Parathyroid adenoma (tissue), 2 donors: ENCODE measurements at regions not wholly inside any gene's neighbourhood (a gene's known extent, or its start where the extent isn't known, plus 50 kb on each side); places are given as distances from the start of the nearest gene placed in this dataset.

Experiments
- H2AFZ ChIP-seq: fragments of 300-600 bp; sonication (generic); one replicate; pipeline ENCODE4 v1.7.0; 2017; ENCODE audit warnings: antibody characterized with exemption, mild to moderate bottlenecking
- H3K27ac ChIP-seq: fragments of 300-600 bp; sonication (generic); one replicate; pipeline ENCODE4 v1.7.0; 2017
- H3K27me3 ChIP-seq: fragments of 300-600 bp; sonication (generic); one replicate; pipeline ENCODE4 v1.7.0; 2017; ENCODE audit warnings: low read length; ENCODE audit not compliant: control insufficient read depth, insufficient read depth
- H3K36me3 ChIP-seq: fragments of 300-600 bp; sonication (generic); one replicate; pipeline ENCODE4 v1.7.0; 2017; ENCODE audit warnings: low read length; ENCODE audit not compliant: control insufficient read depth, insufficient read depth
- H3K4me1 ChIP-seq: fragments of 300-600 bp; sonication (generic); one replicate; pipeline ENCODE4 v1.7.0; 2017; ENCODE audit warnings: control low read depth
- H3K4me2 ChIP-seq: fragments of 300-600 bp; sonication (generic); one replicate; pipeline ENCODE4 v1.7.0; 2017; ENCODE audit warnings: low read length
- H3K4me3 ChIP-seq: fragments of 300-600 bp; sonication (generic); one replicate; pipeline ENCODE4 v1.7.0; 2017; ENCODE audit warnings: low read depth, low read length
- H3K79me2 ChIP-seq: fragments of 300-600 bp; sonication (generic); one replicate; pipeline ENCODE4 v1.7.0; 2017; ENCODE audit warnings: control low read depth
- H3K9ac ChIP-seq: fragments of 300-600 bp; sonication (generic); one replicate; pipeline ENCODE4 v1.7.0; 2017; ENCODE audit warnings: mild to moderate bottlenecking
- H3K9me3 ChIP-seq: fragments of 300-600 bp; sonication (generic); one replicate; pipeline ENCODE4 v1.7.0; 2017; ENCODE audit warnings: low read length; ENCODE audit not compliant: control insufficient read depth
- CTCF ChIP-seq: fragments of 300-600 bp; sonication (generic); IDR thresholded peaks from one replicate; pipeline ENCODE4 v1.7.0; 2017; ENCODE audit warnings: antibody characterized with exemption, mild to moderate bottlenecking
- donor health status: primary hyperparathyroidism.

GRCh38 chr13:104281910-104282309 is 1215.7 kb upstream of the SLC10A2 start:
- Histone ChIP-seq H3K9ac (no peak overlapping the region), H3K27me3 (no peaks in the 10 kb centered on the region), H3K9me3 (no peaks in the 10 kb centered on the region), H2AFZ (no peak overlapping the region), H3K36me3 (no peaks in the 10 kb centered on the region), H3K27ac (no peak overlapping the region), H3K4me2 (no peak overlapping the region), H3K4me1 (no peaks in the 10 kb centered on the region), H3K79me2 (no peaks in the 10 kb centered on the region), H3K4me3 (no peak overlapping the region)
- TF ChIP-seq CTCF: no peak

GRCh38 chr13:104270731-104271130 is 1204.5 kb upstream of the SLC10A2 start:
- no peak overlapping the region for H3K27ac ChIP-seq
- H3K4me2 ChIP-seq: no peak overlapping the region
- H3K9ac ChIP-seq: no peak overlapping the region
- H3K4me1 ChIP-seq: no peaks in the 10 kb centered on the region
- no peaks in the 10 kb centered on the region for H3K79me2 ChIP-seq
- no peaks in the 10 kb centered on the region for H3K9me3 ChIP-seq
- no peaks in the 10 kb centered on the region for H3K36me3 ChIP-seq
- no peak overlapping the region for H2AFZ ChIP-seq
- TF ChIP-seq CTCF: no peak
- H3K27me3 ChIP-seq: no peaks in the 10 kb centered on the region
- H3K4me3 ChIP-seq: no peak overlapping the region

- Histone ChIP-seq H3K4me1 (no peaks in the 10 kb centered on the region), H3K27ac (no peak overlapping the region), H3K36me3 (peaks cover 3% of the 10 kb centered on the region), H3K9ac (no peak overlapping the region), H3K9me3 (no peaks in the 10 kb centered on the region), H3K4me3 (no peak overlapping the region), H2AFZ (no peak overlapping the region), H3K27me3 (no peaks in the 10 kb centered on the region), H3K4me2 (no peak overlapping the region), H3K79me2 (no peaks in the 10 kb centered on the region)
- no peak for TF ChIP-seq CTCF
Observed at GRCh38 chr13:104267206-104267811, 1201.1 kb upstream of the SLC10A2 start.

- Histone ChIP-seq H3K27ac (no peak overlapping the region), H3K4me2 (no peak overlapping the region), H2AFZ (no peak overlapping the region), H3K4me3 (no peak overlapping the region), H3K27me3 (no peaks in the 10 kb centered on the region), H3K9ac (no peak overlapping the region), H3K9me3 (no peaks in the 10 kb centered on the region), H3K4me1 (no peaks in the 10 kb centered on the region), H3K79me2 (no peaks in the 10 kb centered on the region), H3K36me3 (no peaks in the 10 kb centered on the region)
- TF ChIP-seq CTCF: no peak
Observed at GRCh38 chr13:104256701-104257100, 1190.5 kb upstream of the SLC10A2 start.

GRCh38 chr13:104253063-104253680 is 1187.0 kb upstream of the SLC10A2 start:
- H3K4me3 ChIP-seq: no peak overlapping the region
- no peak overlapping the region for H3K4me2 ChIP-seq
- H3K4me1 ChIP-seq: no peaks in the 10 kb centered on the region
- no peak overlapping the region for H3K9ac ChIP-seq
- no peak overlapping the region for H2AFZ ChIP-seq
- TF ChIP-seq CTCF: no peak
- no peaks in the 10 kb centered on the region for H3K27me3 ChIP-seq
- no peaks in the 10 kb centered on the region for H3K9me3 ChIP-seq
- H3K36me3 ChIP-seq: no peaks in the 10 kb centered on the region
- no peaks in the 10 kb centered on the region for H3K79me2 ChIP-seq
- no peak overlapping the region for H3K27ac ChIP-seq
